Spleen (tissue), 7 donors: ENCODE measurements at regions not wholly inside any gene's neighbourhood (a gene's known extent, or its start where the extent isn't known, plus 50 kb on each side); places are given as distances from the start of the nearest gene placed in this dataset.

Source experiments
- POLR2A ChIP-seq, 3 donors: fragments of 450-650 bp; IDR thresholded peaks; one replicate each; pipeline ENCODE4 v1.5.1; 2017; ENCODE audit warnings: antibody characterized with exemption in 3 of 3, mild to moderate bottlenecking in 1 of 3
- POLR2AphosphoS5 ChIP-seq, 3 donors: sonication (generic); formaldehyde crosslinking; IDR thresholded peaks; one replicate each; pipeline ENCODE4 v1.5.1; 2017; ENCODE audit warnings: antibody characterized with exemption in 3 of 3
- TF ChIP-seq, protein P1 (sequence below), 11 experiments: fragments of 200-600 bp in 7 of 11; fragments of 450-650 bp in 4 of 11; sonication (generic) in 4 of 11; IDR thresholded peaks in 8 of 11; conservative IDR thresholded peaks in 3 of 11; 1 replicate in 7 of 11; 2 replicates in 4 of 11; pipeline versions ENCODE4 v1.4.0 to v1.8.0; 2016 to 2021; ENCODE audit warnings: antibody characterized with exemption in 11 of 11, inconsistent platforms in 4 of 11, mild to moderate bottlenecking in 1 of 11
- donor health status: DM: no; HTN: no; CAD: no; lungs with moderate emphysema.
- donor health status: DM: no; HTN: no; CAD: no.
- donor health status: DM: no; HTN: no; CAD: no.

- TF ChIP-seq POLR2AphosphoS5 (IDR thresholded peaks at IDR 0.05) (no peak), POLR2A (IDR thresholded peaks at IDR 0.05) (no peak)
- TF ChIP-seq, protein P1, sequence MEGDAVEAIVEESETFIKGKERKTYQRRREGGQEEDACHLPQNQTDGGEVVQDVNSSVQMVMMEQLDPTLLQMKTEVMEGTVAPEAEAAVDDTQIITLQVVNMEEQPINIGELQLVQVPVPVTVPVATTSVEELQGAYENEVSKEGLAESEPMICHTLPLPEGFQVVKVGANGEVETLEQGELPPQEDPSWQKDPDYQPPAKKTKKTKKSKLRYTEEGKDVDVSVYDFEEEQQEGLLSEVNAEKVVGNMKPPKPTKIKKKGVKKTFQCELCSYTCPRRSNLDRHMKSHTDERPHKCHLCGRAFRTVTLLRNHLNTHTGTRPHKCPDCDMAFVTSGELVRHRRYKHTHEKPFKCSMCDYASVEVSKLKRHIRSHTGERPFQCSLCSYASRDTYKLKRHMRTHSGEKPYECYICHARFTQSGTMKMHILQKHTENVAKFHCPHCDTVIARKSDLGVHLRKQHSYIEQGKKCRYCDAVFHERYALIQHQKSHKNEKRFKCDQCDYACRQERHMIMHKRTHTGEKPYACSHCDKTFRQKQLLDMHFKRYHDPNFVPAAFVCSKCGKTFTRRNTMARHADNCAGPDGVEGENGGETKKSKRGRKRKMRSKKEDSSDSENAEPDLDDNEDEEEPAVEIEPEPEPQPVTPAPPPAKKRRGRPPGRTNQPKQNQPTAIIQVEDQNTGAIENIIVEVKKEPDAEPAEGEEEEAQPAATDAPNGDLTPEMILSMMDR (IDR thresholded peaks at IDR 0.05 in 8 of 11, conservative IDR thresholded peaks at IDR 0.05 in 3 of 11) = no peak
Measured at GRCh38 chr10:31605426-31605825, 286.4 kb downstream of the ZEB1 start.
